ENCODE measurements at regions not wholly inside any gene's neighbourhood (a gene's known extent, or its start where the extent isn't known, plus 50 kb on each side); places are given as distances from the start of the nearest gene placed in this dataset.
"Not testable (repeated sequence)": the region's sequence is repeated elsewhere in the genome, so short reads cannot be mapped to it uniquely, and the experiment has no call there.

DNA sequence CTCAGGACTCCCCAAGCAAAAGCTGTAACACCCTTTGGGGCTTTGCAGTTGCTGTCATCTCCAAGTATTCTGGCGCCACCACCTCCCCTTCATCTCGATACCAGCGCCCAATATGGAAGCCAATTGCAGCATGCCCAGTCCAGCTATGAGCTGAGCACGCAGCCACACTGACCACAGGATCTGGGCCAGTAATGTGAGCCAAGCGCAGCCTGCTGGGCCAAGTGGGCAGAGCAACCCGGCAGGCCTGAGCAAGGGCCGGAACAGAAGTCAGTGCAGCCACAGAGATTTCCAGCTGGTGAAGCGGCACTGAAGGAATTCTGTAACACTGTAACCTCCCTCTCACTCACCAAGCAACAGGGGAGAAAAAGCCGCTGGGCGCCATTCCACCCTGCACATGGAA, 268.6 kb downstream of the SPATA31A1 start:
- TF ChIP-seq, protein P1, sequence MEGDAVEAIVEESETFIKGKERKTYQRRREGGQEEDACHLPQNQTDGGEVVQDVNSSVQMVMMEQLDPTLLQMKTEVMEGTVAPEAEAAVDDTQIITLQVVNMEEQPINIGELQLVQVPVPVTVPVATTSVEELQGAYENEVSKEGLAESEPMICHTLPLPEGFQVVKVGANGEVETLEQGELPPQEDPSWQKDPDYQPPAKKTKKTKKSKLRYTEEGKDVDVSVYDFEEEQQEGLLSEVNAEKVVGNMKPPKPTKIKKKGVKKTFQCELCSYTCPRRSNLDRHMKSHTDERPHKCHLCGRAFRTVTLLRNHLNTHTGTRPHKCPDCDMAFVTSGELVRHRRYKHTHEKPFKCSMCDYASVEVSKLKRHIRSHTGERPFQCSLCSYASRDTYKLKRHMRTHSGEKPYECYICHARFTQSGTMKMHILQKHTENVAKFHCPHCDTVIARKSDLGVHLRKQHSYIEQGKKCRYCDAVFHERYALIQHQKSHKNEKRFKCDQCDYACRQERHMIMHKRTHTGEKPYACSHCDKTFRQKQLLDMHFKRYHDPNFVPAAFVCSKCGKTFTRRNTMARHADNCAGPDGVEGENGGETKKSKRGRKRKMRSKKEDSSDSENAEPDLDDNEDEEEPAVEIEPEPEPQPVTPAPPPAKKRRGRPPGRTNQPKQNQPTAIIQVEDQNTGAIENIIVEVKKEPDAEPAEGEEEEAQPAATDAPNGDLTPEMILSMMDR (IDR thresholded peaks at IDR 0.05): not testable (repeated sequence)
- not testable (repeated sequence) for TF ChIP-seq POLR2AphosphoS5, POLR2A, EP300 (IDR thresholded peaks at IDR 0.05)

Data from gastroesophageal sphincter (tissue), 3 donors.